HG03571 (cell line): ENCODE measurements at regions not wholly inside any gene's neighbourhood (a gene's known extent, or its start where the extent isn't known, plus 50 kb on each side); places are given as distances from the start of the nearest gene placed in this dataset.

Source experiments
- ATAC-seq: cut with Tn5 transposase; IDR thresholded peaks from one replicate; pipeline ENCODE4 v1.9.1; 2021; ENCODE audit not compliant: unreplicated experiment

DNA sequence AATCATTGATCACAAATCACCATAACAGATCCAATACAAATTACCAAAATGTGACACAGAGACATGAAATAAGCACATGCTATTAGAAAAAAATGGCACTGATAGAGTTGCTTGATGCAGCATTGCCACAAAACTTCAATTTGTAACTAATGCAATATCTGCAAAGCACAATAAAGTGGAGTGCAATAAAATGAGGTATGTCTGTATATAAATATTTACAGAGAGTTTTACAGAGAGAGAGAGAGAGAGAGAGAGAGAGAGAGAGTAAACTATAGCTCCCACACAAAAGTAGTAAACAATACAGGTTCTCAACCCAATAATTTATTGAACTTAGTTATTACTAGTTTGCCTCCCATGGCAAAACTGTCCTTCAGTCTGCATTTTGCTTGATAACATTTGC, 1807.0 kb downstream of the SUCLG1 start:
- no peak for ATAC-seq

GRCh38 chr2:82650038-82650437, 1809.0 kb downstream of the SUCLG1 start:
- no peak for ATAC-seq

DNA sequence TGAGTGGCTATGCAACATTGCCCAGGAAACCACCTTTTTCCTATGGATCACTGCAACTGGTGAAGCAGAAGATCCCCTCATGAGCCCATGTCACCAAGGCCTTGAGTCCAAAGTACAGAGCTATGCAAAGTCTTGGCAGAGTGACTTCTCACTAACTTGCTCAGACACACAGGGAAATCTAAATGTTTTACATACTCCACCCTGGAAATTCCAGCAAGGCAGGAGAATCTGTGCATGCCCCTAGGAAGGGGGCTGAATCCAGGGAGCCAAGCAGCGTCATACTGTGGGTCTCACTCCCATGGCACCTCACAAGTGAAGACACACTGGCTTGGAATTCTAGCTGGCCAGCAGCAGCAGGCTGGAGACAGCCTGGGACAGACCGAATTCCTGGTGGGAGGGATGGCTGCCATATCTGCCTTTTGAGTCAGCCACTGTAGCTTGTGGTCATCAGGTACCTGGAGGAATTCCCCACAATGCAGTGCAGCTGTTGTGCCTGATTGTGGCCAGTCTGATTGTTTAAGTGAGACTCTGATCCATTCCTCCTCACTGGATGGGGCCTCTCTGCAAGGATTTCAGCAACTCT, 1817.4 kb downstream of the SUCLG1 start:
- no peak for ATAC-seq

DNA sequence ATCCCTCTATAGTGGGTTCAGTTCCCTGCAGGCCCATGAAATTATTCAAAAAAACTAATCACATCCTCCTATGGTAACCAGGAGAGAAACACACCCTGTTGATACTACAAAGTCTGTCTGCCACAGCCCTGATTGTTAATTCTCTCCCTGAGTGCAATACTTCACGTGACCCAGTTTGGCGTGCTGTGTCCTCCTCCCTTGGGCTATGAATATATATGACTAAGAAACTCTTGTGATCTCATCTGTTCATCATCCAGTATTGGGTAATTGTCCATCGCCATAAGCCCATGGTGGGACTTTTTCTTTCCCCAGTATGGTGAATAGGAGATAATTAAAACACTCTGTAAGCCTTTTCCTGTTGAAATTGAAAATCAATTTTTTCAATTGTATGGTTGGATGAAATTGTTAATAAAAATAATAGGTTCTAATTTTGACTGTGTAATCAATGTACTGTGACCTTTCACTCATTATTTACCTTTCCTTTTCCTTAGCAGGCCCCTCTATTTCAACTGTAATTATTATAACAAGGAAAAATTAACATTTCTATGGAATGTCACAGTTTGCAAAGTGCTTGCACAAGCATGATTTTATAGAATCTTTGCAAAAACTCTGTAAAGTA, 1822.6 kb downstream of the SUCLG1 start:
- no peak for ATAC-seq

- no peak for ATAC-seq
Observed at GRCh38 chr2:82599021-82599420, 1860.1 kb downstream of the SUCLG1 start.

- ATAC-seq = no peak
Observed at GRCh38 chr2:82596581-82596980, 1862.5 kb downstream of the SUCLG1 start.

GRCh38 chr2:82591718-82592117, 1867.4 kb downstream of the SUCLG1 start:
- ATAC-seq = no peak

- no peak for ATAC-seq
Observed at GRCh38 chr2:82576656-82577055, 1882.4 kb downstream of the SUCLG1 start.

DNA sequence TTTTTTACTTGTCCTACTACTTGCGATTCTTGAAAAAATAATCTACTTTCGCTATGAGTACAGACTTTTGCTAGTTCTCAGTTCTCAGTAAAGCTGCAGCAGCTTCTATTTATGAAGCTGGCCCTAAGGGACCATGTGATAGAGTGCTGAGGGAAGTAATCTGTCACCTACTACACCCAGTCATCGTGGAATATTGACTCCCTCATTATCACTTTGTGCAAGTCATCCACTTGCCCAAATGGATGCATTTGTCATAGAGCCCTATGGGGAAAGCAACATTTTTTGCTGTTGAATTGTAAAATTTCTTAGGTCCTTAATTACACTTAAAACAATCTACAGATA, 1919.8 kb downstream of the SUCLG1 start:
- ATAC-seq = no peak

DNA sequence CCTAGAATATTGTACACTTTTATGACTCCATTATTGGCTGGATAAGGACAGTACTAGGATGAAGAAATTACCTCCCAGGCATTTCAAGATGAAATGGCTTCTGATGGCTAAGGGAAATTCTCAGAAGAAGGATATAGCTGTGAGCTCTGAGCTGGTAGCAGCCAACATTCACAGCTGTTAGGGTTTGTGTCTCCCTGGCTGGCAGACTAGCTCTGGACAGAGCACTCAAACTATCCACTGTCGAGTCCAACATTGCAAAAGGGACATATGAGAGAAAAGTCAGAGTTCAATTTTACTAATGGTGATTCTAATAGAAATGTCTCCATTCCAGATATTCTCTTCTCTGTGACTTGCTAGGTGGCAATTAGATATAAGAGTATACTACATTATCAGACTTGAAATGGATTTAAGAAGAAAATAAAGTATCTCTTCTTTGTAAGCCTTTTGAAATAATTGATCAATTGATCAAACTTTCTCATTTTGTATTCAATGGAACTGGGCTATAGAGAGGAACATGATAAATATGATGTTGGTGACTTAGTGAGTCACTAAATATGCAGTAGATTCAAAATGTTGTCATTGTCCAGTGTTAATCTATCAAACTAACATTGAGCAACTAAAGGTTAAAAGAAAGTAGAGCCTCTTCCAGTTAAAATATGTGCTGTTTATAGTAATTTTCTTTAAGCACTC, 1920.3 kb downstream of the SUCLG1 start:
- ATAC-seq = no peak

DNA sequence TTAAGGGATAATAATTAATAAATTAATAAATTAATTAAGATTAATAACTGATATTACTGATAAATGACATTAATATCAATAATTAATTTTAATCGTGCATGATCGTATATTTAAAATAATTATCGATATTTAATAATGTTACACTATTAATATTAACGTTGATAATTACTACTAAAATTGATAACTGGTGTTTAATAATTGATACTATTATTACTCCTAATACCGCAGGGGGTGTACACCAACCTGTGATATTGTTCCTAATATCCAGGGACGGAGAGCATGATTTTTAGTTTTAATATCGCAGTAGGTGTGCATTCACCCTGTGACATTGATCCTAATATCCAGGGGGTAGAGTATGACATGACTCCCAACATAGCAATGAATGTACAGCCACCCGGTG, 1930.8 kb downstream of the SUCLG1 start:
- no peak for ATAC-seq

- ATAC-seq = no peak
Observed at GRCh38 chr2:82527124-82527523, 1932.0 kb downstream of the SUCLG1 start.

DNA sequence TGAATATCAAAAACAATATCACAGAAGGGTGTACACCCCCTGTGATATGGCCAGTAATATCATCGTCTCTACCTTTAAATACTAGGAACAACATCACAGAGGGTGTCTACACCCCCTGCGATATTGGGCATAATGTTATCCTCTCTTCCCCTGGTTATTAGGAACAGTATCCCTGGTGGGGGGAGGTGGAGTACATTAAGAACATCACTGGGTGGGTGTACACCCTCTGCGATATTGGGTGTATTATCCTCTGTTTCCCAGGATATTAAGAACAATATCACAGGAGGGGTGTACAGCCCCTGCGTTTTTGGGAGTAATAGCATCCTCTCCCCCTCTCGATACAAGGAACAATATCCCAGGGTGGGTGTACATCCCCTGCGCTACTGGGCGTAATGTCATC, 1932.8 kb downstream of the SUCLG1 start:
- no peak for ATAC-seq

- no peak for ATAC-seq
Observed at GRCh38 chr2:82525744-82526143, 1933.3 kb downstream of the SUCLG1 start.

GRCh38 chr2:82524826-82525225, 1934.3 kb downstream of the SUCLG1 start:
- no peak for ATAC-seq

DNA sequence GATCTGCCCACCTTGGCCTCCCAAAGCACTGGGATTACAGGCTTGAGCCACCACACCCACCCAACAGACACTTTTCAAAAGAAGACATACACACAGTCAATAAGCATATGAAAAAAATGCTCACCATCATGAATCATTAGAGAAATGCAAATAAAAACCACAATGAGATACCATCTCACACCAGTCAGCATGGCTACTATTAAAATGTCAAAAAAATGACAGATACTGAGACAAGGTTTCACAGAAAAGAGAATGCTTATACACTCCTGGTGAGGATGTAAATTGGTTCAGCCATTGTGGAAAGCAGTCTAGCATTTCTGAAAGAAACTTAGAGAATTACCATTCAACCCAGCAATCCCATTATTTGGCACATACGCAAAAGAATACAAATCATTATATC, 1947.2 kb downstream of the SUCLG1 start:
- ATAC-seq = no peak

DNA sequence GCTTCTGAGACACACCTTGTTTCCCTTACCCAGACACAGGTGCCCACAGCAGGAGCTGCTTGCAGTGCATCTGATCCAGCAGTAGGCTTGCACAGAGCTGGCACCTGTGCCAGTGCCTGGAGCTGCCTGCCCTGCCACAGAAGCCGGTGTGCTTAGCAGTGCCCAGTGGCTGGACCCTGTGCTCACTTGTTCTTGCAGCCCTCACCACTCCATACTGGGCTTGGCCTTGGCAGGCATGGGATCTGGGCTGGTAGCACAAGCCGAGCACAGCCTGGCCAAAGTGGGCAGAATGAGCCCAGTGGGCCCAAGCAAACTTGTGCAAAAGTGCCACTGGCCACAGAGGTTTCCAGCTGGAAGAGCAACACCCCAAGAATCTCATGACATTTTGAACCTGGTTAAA, 1950.4 kb downstream of the SUCLG1 start:
- ATAC-seq = no peak

GRCh38 chr2:82507657-82508056, 1951.4 kb downstream of the SUCLG1 start:
- no peak for ATAC-seq

- no peak for ATAC-seq
Observed at GRCh38 chr2:82501217-82501616, 1957.9 kb downstream of the SUCLG1 start.

GRCh38 chr2:82498777-82499443, 1960.2 kb downstream of the SUCLG1 start:
- ATAC-seq = no peak

DNA sequence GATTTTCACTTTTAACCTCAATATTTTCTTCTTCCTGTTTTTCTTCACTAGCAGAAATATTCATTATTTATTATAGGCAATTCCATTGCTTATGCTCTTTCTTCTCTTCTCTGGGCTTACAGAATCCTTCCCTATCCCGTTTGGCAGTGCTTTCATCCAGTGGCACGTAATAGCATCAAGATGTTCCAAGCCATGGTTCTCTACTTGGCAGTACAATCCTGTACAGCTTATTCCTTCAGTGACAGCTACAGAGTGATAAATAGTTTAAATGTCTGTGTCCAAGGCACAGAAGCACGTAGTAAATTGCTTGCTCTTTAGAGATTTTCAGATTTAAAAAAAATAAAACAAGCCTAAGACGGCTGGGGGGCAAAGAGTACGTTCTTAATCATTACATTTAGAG, 1964.3 kb downstream of the SUCLG1 start:
- ATAC-seq = no peak

DNA sequence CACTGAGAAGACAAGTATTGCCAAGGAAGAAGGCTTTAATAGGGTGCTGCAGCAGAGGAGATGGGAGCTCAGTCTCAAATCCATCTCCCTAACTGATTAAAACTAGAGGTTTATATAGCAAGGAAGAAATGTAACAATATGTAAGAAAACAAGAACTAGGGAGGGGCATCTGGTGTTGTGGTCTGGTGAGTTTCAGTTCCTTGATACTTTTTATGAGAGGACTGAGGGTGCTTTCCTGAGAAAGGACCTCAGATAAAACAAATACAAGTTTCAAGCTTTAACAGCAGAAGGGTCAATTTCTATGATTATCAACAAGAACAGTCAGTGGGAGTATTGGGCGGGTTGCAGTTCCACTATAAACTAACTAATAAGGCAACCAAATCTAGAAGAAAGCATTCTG, 1967.5 kb downstream of the SUCLG1 start:
- no peak for ATAC-seq
